Skin of body (tissue), 1 donor: ENCODE measurements at regions not wholly inside any gene's neighbourhood (a gene's known extent, or its start where the extent isn't known, plus 50 kb on each side); places are given as distances from the start of the nearest gene placed in this dataset.

Source experiments
- DNase-seq: peaks from one replicate; lab custom pipeline; 2025; lab: John Stamatoyannopoulos, UW

- no peak for DNase-seq
Observed at GRCh38 chr3:72308641-72309040, 523.7 kb upstream of the PROK2 start.

- no peak for DNase-seq
Observed at GRCh38 chr3:72307438-72308115, 522.6 kb upstream of the PROK2 start.

- no peak for DNase-seq
Observed at GRCh38 chr3:72306800-72307341, 521.9 kb upstream of the PROK2 start.

GRCh38 chr3:72303926-72304325 is 519.0 kb upstream of the PROK2 start:
- DNase-seq: no peak

GRCh38 chr3:72301779-72302178 is 516.8 kb upstream of the PROK2 start:
- DNase-seq: no peak

- DNase-seq: no peak
Observed at GRCh38 chr3:72300621-72301020, 515.7 kb upstream of the PROK2 start.

GRCh38 chr3:72299823-72300222 is 514.9 kb upstream of the PROK2 start:
- no peak for DNase-seq

- no peak for DNase-seq
Observed at GRCh38 chr3:72299321-72299802, 514.4 kb upstream of the PROK2 start.

- no peak for DNase-seq
Observed at GRCh38 chr3:72298201-72299152, 513.5 kb upstream of the PROK2 start.

- no peak for DNase-seq
Observed at GRCh38 chr3:72297481-72297880, 512.5 kb upstream of the PROK2 start.

- no peak for DNase-seq
Observed at GRCh38 chr3:72296477-72297111, 511.6 kb upstream of the PROK2 start.

GRCh38 chr3:72295962-72296450 is 511.1 kb upstream of the PROK2 start:
- DNase-seq: no peak

GRCh38 chr3:72295276-72295961 is 510.5 kb upstream of the PROK2 start:
- no peak for DNase-seq

- no peak for DNase-seq
Observed at GRCh38 chr3:72290859-72291638, 506.1 kb upstream of the PROK2 start.

- no peak for DNase-seq
Observed at GRCh38 chr3:72289692-72290071, 504.7 kb upstream of the PROK2 start.

GRCh38 chr3:72288955-72289691 is 504.2 kb upstream of the PROK2 start:
- peak; percentile 68 for DNase-seq

- DNase-seq: no peak
Observed at GRCh38 chr3:72287956-72288355, 503.0 kb upstream of the PROK2 start.

GRCh38 chr3:72285502-72285901 is 500.6 kb upstream of the PROK2 start:
- no peak for DNase-seq

- no peak for DNase-seq
Observed at GRCh38 chr3:72284471-72284870, 499.5 kb upstream of the PROK2 start.

GRCh38 chr3:72282918-72283317 is 498.0 kb upstream of the PROK2 start:
- no peak for DNase-seq
